SK-MEL-5 (cell line): ENCODE measurements at regions not wholly inside any gene's neighbourhood (a gene's known extent, or its start where the extent isn't known, plus 50 kb on each side); places are given as distances from the start of the nearest gene placed in this dataset.

ENCODE experiments used
- DNase-seq: peaks from one replicate; pipeline ENCODE4 v3.0.0-alpha.2; 2016; ENCODE audit warnings: low read depth, low spot score
- in situ Hi-C: cut with HindIII; loops from 2 replicates; pipeline ENCODE4 v1.10.0; 2016; ENCODE audit warnings: low sequenced_read_pairs, high pct_unique_total_duplicates, low pct_unique_long_range_greater_than_20kb

DNA sequence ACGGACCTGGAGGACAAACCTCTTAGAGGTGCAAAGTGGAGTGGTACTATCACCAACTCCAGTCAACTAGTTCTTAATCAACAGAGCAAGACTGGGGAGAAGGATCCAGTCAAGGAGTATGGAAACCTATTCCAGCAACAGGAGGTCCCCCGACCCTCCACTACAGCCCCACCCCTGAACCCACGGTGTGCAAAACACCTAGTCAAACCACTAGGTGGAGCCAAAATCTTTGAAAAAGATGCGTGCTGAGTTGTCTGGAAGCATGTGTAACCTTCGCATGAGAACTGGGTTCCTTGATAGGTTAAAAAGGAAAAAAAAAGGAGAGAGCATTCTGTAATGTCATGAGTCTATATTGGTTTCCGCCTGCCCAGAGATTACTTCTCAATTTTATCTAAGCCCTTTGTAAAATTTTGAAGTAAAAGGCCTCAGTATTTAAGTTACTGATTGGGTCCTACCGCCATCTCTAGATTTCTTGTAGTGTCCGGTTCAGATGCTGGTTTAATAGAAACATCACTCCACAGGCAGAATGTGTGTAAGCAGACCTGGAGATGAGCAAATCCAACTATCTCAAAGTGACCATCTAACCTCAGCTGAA, 81.9 kb upstream of the HAO2 start:
- in situ Hi-C loops = no loop called here
- peak; percentile 89 for DNase-seq

GRCh38 chr1:119288751-119289150, 79.8 kb upstream of the HAO2 start:
- in situ Hi-C loops = no loop called here
- no peak for DNase-seq

GRCh38 chr1:119290297-119290696, 78.3 kb upstream of the HAO2 start:
- no peak for DNase-seq
- in situ Hi-C loops = no loop called here

DNA sequence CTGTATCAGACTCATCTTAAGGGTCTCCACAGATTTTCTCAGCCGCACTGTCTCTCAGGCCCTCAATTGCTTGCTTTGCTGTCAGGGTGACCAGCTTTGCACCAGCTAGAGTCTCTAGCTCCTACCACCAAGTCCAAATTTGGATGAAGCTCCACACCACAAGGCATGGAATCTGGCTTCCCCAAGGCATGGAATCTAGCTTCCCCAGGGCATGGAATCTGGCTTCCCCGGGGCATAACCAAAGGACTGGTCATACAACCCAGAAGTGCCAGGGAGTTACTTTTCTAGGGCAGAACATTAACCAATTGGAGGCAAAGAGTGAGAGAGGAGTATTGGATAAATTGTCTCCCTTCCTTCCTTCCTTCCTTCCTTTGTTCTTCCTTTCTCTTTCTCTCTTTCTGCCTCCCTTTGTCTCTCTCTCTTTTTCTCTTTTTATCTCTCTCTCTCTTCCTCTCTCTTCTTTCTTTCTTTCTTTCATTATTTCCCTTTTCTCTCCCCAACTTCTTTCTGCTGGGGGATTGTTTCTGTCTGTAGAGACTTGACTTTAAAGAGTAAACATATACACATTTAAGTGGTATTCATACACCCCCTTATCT, 76.9 kb upstream of the HAO2 start:
- DNase-seq = no peak
- in situ Hi-C loops = no loop called here

GRCh38 chr1:119293797-119294196, 74.8 kb upstream of the HAO2 start:
- in situ Hi-C loops = no loop called here
- no peak for DNase-seq

DNA sequence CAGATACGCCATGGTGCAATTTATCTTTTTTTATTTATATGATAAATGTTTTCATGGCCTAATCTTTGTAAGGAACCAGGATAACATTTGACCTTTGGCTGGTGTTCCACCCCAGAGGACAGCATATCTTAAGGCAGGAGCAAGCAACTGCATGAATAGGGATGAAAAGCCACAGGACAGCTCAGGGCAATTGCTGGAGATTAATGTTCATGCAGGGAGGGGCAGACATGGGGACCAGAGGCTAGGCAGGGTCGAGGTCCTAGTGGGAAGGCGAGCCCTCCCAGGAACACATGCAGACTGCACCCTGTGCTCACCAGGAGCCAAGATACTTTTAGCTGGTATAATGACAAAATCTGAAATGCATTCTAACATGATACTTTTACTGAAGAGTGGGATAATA, 74.4 kb upstream of the HAO2 start:
- in situ Hi-C loops = no loop called here
- no peak for DNase-seq

- in situ Hi-C loops = no loop called here
- peak; percentile 56 for DNase-seq
Observed at GRCh38 chr1:119294722-119295121, 73.9 kb upstream of the HAO2 start.

- in situ Hi-C loops = no loop called here
Observed at GRCh38 chr1:119298687-119299303, 69.8 kb upstream of the HAO2 start.

DNA sequence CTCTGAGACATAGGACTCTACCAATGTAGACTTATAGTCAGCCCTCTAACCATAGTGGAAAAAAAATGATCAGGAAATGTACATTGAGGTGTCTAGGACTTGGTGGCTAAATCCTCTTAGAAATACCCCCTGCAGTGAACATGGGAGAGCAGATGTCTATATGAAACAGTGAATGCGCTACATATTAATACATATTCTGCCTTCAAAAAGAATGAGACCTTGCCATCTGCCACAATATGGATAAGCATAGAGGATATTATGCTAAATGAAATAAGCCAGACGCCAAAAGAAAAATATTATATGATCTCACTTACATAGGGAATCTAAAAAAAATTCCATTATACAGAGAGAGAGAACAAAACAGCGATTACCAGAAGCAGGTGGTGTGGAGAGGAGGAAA, 66.6 kb upstream of the HAO2 start:
- no peak for DNase-seq
- in situ Hi-C loops = no loop called here

More at GRCh38 chr1:119298687-119299303, 69.8 kb upstream of the HAO2 start:
- peak; percentile 66 for DNase-seq

- in situ Hi-C loops = no loop called here
Observed at GRCh38 chr1:119308130-119308700, 60.4 kb upstream of the HAO2 start.

DNA sequence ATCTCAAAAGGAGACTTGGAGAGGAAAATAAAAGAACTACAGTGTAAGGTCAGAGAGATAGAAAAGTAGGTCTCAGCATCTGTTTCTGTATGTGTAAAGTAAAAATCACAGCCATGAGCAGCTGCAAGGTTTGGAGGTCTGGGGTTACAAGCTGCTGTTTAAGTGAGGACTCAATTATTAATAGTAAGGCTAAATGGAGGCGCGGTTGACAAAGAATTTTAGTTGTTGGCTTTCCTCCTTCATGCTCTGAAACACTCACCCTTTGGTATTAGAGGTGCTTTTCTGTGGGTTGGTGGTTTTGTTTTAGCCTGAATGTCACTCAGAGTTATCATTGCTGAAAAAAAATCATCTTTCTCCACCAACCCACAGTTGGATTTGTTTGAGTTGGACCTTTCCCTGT, 59.8 kb upstream of the HAO2 start:
- no peak for DNase-seq
- in situ Hi-C loops = no loop called here

More at GRCh38 chr1:119308130-119308700, 60.4 kb upstream of the HAO2 start:
- no peak for DNase-seq

- no peak for DNase-seq
- in situ Hi-C loops = no loop called here
Observed at GRCh38 chr1:119310301-119310700, 58.3 kb upstream of the HAO2 start.

DNA sequence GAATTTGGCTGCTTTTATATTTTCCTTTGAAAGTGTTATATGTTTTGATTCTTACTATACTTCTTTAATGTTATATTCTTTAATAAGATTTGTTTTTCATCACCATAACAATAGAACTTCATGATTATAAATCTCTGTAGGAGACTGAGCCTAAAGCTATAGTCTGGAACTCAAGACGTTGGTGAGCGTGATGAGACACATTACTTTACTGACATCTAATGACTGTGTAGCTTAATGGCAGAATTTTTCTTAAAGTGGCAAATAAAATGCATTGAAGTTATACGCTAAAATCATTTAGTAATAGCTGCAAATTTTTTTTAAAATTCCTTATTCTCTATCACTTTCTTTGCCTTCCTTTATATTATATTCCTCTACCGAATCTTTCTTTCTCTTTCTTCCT, 56.1 kb upstream of the HAO2 start:
- in situ Hi-C loops = no loop called here
- DNase-seq = no peak

- in situ Hi-C loops = no loop called here
- DNase-seq = no peak
Observed at GRCh38 chr1:119314001-119314796, 54.4 kb upstream of the HAO2 start.

GRCh38 chr1:119316870-119317416, 51.6 kb upstream of the HAO2 start:
- in situ Hi-C loops = no loop called here
- DNase-seq = no peak

DNA sequence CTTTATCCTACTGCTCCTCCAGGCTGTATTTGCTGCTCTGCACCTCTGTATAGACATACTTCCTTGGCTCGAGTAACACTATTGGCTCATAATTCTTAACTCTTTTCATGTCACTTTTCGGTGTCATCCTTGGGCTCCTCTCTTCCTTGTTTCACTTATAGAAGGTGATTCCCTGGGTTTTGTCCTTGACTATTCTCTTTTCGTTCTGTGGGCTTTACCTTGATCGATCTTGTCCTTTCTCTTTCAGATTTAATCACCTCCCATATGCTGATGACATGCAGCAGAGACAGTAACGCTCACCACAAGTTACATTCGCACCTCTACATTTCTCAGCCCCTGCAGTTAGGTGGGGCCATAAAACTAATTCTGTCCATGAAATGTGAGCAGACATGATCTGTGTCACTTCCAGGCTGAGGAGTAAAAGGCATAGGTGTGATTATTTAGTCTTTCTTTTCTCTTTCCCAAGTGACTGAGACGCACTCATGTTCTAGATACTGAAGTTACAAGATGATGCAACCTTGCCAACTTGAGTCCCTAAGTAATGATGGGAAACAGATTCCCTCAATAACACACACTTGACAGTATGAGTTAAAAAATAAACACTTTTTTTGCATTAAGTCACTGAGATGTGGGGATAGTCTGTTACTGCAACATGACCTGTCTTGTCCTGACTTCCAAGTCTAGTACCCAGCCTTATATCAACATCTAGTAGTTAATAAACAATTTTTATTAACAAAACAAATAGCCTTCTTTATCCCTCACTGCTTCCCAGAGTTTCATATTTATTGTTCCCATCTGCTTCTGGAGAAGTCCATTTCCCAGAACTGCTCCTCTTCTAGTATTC, 49.9 kb upstream of the HAO2 start:
- no peak for DNase-seq

More for the DNA sequence above, 49.9 kb upstream of the HAO2 start:
- in situ Hi-C loops = no loop called here
